ENCODE measurements at regions not wholly inside any gene's neighbourhood (a gene's known extent, or its start where the extent isn't known, plus 50 kb on each side); places are given as distances from the start of the nearest gene placed in this dataset.

DNA sequence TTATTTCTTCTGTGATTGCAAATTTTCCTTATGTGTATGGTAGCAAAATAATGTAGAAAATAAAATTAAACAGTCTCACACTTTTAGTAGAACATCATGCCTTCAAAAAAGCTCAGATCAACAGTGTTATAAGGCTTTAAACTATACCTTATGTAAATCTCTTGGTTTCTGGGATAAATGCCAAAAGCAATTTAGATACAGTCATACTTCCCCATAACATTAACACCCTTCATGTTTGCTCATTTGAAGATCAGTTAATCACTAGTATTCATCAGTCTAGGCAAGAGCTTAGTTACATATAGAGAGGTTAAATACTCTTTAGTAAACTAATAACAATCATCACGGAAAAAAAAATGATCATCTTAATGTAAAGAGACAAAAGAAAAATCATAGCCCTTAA lies 421.8 kb upstream of the ANO3 start:
- Histone ChIP-seq H3K27me3 (ENCODE audit: insufficient read depth, poor library complexity, severe bottlenecking) (no peaks in the 10 kb centered on the region), H3K27ac (replicated peaks) (no peak overlapping the region), H3K4me3 (replicated peaks; ENCODE audit: insufficient read depth, low read length) (no peak overlapping the region)
- DNase-seq (ENCODE audit: low read depth in 1 of 2, low spot score in 1 of 2), result no peak
- TF ChIP-seq SPI1 (IDR thresholded peaks at IDR 0.05; ENCODE audit: borderline replicate concordance, low read depth), result no peak
- no peak for TF ChIP-seq GABPA (IDR thresholded peaks at IDR 0.05; ENCODE audit: low read depth)
- no peak for TF ChIP-seq POLR2AphosphoS5 (IDR thresholded peaks at IDR 0.05; ENCODE audit: low read depth)
- TF ChIP-seq, protein P1, sequence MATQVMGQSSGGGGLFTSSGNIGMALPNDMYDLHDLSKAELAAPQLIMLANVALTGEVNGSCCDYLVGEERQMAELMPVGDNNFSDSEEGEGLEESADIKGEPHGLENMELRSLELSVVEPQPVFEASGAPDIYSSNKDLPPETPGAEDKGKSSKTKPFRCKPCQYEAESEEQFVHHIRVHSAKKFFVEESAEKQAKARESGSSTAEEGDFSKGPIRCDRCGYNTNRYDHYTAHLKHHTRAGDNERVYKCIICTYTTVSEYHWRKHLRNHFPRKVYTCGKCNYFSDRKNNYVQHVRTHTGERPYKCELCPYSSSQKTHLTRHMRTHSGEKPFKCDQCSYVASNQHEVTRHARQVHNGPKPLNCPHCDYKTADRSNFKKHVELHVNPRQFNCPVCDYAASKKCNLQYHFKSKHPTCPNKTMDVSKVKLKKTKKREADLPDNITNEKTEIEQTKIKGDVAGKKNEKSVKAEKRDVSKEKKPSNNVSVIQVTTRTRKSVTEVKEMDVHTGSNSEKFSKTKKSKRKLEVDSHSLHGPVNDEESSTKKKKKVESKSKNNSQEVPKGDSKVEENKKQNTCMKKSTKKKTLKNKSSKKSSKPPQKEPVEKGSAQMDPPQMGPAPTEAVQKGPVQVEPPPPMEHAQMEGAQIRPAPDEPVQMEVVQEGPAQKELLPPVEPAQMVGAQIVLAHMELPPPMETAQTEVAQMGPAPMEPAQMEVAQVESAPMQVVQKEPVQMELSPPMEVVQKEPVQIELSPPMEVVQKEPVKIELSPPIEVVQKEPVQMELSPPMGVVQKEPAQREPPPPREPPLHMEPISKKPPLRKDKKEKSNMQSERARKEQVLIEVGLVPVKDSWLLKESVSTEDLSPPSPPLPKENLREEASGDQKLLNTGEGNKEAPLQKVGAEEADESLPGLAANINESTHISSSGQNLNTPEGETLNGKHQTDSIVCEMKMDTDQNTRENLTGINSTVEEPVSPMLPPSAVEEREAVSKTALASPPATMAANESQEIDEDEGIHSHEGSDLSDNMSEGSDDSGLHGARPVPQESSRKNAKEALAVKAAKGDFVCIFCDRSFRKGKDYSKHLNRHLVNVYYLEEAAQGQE (IDR thresholded peaks at IDR 0.05; ENCODE audit: insufficient replicate concordance, low read depth), result no peak
- TF ChIP-seq, protein P2, sequence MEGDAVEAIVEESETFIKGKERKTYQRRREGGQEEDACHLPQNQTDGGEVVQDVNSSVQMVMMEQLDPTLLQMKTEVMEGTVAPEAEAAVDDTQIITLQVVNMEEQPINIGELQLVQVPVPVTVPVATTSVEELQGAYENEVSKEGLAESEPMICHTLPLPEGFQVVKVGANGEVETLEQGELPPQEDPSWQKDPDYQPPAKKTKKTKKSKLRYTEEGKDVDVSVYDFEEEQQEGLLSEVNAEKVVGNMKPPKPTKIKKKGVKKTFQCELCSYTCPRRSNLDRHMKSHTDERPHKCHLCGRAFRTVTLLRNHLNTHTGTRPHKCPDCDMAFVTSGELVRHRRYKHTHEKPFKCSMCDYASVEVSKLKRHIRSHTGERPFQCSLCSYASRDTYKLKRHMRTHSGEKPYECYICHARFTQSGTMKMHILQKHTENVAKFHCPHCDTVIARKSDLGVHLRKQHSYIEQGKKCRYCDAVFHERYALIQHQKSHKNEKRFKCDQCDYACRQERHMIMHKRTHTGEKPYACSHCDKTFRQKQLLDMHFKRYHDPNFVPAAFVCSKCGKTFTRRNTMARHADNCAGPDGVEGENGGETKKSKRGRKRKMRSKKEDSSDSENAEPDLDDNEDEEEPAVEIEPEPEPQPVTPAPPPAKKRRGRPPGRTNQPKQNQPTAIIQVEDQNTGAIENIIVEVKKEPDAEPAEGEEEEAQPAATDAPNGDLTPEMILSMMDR (IDR thresholded peaks at IDR 0.05; ENCODE audit: insufficient read depth, low read length), result no peak

DNA sequence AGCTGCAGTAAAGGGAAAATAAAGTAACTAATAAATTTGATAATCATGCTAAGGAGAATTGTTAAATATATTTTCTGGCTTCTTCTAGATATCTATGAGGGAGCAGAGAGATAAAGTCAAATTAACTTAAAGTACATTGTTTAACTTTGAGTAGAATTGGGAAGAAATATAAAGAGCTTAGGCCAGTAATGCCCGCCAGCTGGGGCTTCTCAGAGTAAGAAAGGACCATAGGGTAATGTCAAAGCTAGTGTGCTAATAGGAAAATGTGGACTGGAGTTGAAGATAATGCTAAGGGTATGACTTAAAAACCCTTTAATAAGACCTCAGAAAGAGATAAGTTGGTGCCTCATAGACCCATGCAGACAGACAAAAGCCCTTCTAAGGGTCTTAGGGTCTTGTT lies 411.6 kb upstream of the ANO3 start:
- TF ChIP-seq, protein P1 (IDR thresholded peaks at IDR 0.05; ENCODE audit: insufficient replicate concordance, low read depth), result no peak
- no peak for TF ChIP-seq GABPA (IDR thresholded peaks at IDR 0.05; ENCODE audit: low read depth)
- no peak for TF ChIP-seq POLR2AphosphoS5 (IDR thresholded peaks at IDR 0.05; ENCODE audit: low read depth)
- TF ChIP-seq SPI1 (IDR thresholded peaks at IDR 0.05; ENCODE audit: borderline replicate concordance, low read depth), result no peak
- TF ChIP-seq, protein P2 (IDR thresholded peaks at IDR 0.05; ENCODE audit: insufficient read depth, low read length), result no peak
- Histone ChIP-seq H3K4me3 (replicated peaks; ENCODE audit: insufficient read depth, low read length) (no peak overlapping the region), H3K27ac (replicated peaks) (no peak overlapping the region), H3K27me3 (ENCODE audit: insufficient read depth, poor library complexity, severe bottlenecking) (no peaks in the 10 kb centered on the region)
- no peak for DNase-seq (ENCODE audit: low read depth in 1 of 2, low spot score in 1 of 2)

DNA sequence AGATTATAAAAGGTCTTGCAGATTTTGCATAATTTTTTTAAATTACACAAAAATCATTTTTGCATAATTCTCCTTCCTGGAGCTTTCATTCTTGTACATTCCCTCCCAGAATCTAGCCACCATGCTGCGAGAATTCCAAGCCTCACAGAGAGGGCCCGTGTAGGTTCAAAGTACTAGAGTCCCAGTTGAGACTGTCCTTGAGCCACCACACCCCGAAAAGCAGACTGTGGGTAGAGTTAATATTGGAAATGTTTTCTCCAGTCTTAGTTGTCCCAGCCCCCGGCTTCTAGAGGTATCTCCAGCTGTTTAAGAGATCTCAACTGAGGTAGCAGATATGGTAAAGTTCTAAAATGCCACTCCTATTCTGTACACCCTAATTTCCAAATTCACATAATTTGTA lies 407.3 kb upstream of the ANO3 start:
- Histone ChIP-seq H3K27ac (replicated peaks) (no peak overlapping the region), H3K4me3 (replicated peaks; ENCODE audit: insufficient read depth, low read length) (no peak overlapping the region), H3K27me3 (ENCODE audit: insufficient read depth, poor library complexity, severe bottlenecking) (no peaks in the 10 kb centered on the region)
- TF ChIP-seq, protein P2 (IDR thresholded peaks at IDR 0.05; ENCODE audit: insufficient read depth, low read length), result no peak
- TF ChIP-seq POLR2AphosphoS5 (IDR thresholded peaks at IDR 0.05; ENCODE audit: low read depth), result no peak
- no peak for TF ChIP-seq GABPA (IDR thresholded peaks at IDR 0.05; ENCODE audit: low read depth)
- TF ChIP-seq, protein P1 (IDR thresholded peaks at IDR 0.05; ENCODE audit: insufficient replicate concordance, low read depth), result no peak
- DNase-seq (ENCODE audit: low read depth in 1 of 2, low spot score in 1 of 2), result no peak
